ENCODE measurements at regions not wholly inside any gene's neighbourhood (a gene's known extent, or its start where the extent isn't known, plus 50 kb on each side); places are given as distances from the start of the nearest gene placed in this dataset.

DNA sequence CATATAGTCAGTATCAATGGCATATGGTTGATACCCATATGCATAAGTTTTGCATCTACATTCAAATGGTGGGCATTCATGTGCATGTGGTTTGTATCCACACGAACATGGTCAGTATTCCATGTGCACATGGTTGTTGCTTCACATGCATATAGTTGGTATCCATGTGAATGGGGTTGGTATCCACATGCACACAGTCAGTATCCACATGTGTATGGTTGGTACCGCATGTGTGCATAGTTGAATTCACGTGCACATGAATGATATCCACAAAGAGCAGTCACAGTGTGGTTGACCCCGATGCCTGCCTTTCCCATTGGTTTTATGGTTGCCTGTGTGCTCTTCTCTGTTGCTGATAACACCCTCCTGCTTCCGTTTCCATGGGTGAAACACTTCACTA lies 427.9 kb downstream of the STIM2 start:
- no peak overlapping the region for H3K27ac ChIP-seq
- no peaks in the 10 kb centered on the region for H3K4me1 ChIP-seq
- TF ChIP-seq POLR2A (IDR thresholded peaks at IDR 0.05): no peak
- no peak for TF ChIP-seq EP300 (IDR thresholded peaks at IDR 0.05)
- TF ChIP-seq, protein P1, sequence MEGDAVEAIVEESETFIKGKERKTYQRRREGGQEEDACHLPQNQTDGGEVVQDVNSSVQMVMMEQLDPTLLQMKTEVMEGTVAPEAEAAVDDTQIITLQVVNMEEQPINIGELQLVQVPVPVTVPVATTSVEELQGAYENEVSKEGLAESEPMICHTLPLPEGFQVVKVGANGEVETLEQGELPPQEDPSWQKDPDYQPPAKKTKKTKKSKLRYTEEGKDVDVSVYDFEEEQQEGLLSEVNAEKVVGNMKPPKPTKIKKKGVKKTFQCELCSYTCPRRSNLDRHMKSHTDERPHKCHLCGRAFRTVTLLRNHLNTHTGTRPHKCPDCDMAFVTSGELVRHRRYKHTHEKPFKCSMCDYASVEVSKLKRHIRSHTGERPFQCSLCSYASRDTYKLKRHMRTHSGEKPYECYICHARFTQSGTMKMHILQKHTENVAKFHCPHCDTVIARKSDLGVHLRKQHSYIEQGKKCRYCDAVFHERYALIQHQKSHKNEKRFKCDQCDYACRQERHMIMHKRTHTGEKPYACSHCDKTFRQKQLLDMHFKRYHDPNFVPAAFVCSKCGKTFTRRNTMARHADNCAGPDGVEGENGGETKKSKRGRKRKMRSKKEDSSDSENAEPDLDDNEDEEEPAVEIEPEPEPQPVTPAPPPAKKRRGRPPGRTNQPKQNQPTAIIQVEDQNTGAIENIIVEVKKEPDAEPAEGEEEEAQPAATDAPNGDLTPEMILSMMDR (IDR thresholded peaks at IDR 0.05): no peak
- no peaks in the 10 kb centered on the region for H3K9me3 ChIP-seq
- H3K4me3 ChIP-seq: no peak overlapping the region
- 85 to 86% methylated on average over 5 of the region's 5 CpGs for WGBS, 2 donors
- DNase-seq (ENCODE audit: low spot score in 2 of 2): no peak
- H3K36me3 ChIP-seq: no peaks in the 10 kb centered on the region
- H3K27me3 ChIP-seq: no peaks in the 10 kb centered on the region

DNA sequence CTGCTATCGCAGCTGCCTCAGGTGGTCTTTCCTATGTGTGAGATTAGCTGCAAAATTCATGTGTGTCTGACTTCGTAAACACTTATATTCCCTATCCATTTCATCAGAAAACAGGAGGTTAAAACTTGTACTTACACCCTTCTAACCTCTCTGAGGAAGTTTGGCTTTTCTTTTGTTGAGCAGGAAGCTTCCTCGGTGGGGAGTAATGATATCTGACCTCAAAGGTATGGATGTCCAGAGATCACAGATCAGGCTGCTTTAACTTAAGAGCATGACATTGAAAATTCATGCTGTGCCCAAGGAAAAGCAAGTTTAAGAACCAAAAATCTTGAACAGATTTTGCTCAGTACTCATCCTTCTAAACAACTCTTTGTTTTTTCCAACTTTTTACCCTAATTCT lies 429.1 kb downstream of the STIM2 start:
- WGBS, 2 donors: 32 to 46% methylated on average over 3 of the region's 3 CpGs
- Histone ChIP-seq H3K27me3 (no peaks in the 10 kb centered on the region), H3K9me3 (no peaks in the 10 kb centered on the region)

GRCh38 chr4:27293831-27294230 lies 433.2 kb downstream of the STIM2 start:
- Histone ChIP-seq H3K27me3 (no peaks in the 10 kb centered on the region), H3K36me3 (no peaks in the 10 kb centered on the region), H3K27ac (no peak overlapping the region), H3K4me3 (no peak overlapping the region), H3K9me3 (no peaks in the 10 kb centered on the region), H3K4me1 (no peaks in the 10 kb centered on the region)
- WGBS, 2 donors: 70 to 71% methylated on average over 4 of the region's 4 CpGs
- DNase-seq (ENCODE audit: low spot score in 2 of 2): no peak
- TF ChIP-seq, protein P1 (IDR thresholded peaks at IDR 0.05): no peak
- no peak for TF ChIP-seq EP300 (IDR thresholded peaks at IDR 0.05)
- TF ChIP-seq POLR2A (IDR thresholded peaks at IDR 0.05): no peak

More for the DNA sequence above, 429.1 kb downstream of the STIM2 start:
- H3K36me3 ChIP-seq: no peaks in the 10 kb centered on the region
- no peak overlapping the region for H3K27ac ChIP-seq
- no peak overlapping the region for H3K4me3 ChIP-seq
- no peak for TF ChIP-seq POLR2A (IDR thresholded peaks at IDR 0.05)
- no peak for DNase-seq (ENCODE audit: low spot score in 2 of 2)
- no peaks in the 10 kb centered on the region for H3K4me1 ChIP-seq

GRCh38 chr4:27304751-27305150 lies 444.1 kb downstream of the STIM2 start:
- H3K4me1 ChIP-seq: no peaks in the 10 kb centered on the region
- 68 to 74% methylated on average over 1 of the region's 1 CpG for WGBS, 2 donors

GRCh38 chr4:27305246-27305645 lies 444.6 kb downstream of the STIM2 start:
- no peak overlapping the region for H3K4me3 ChIP-seq
- WGBS, 2 donors: 0% methylated on average over 1 of the region's 1 CpG
- TF ChIP-seq POLR2A (IDR thresholded peaks at IDR 0.05) (no peak), EP300 (IDR thresholded peaks at IDR 0.05) (no peak)
- TF ChIP-seq, protein P1 (IDR thresholded peaks at IDR 0.05): no peak
- H3K9me3 ChIP-seq: peaks cover 0 to 19% (median 0%) of the 10 kb centered on the region in 4 donors
- H3K27me3 ChIP-seq: no peaks in the 10 kb centered on the region
- no peak for DNase-seq (ENCODE audit: low spot score in 2 of 2)
- no peaks in the 10 kb centered on the region for H3K4me1 ChIP-seq
- H3K36me3 ChIP-seq: no peaks in the 10 kb centered on the region
- no peak overlapping the region for H3K27ac ChIP-seq

More at GRCh38 chr4:27304751-27305150, 444.1 kb downstream of the STIM2 start:
- TF ChIP-seq, protein P1 (IDR thresholded peaks at IDR 0.05): no peak
- TF ChIP-seq EP300 (IDR thresholded peaks at IDR 0.05): no peak
- TF ChIP-seq POLR2A (IDR thresholded peaks at IDR 0.05): no peak
- H3K4me3 ChIP-seq: no peak overlapping the region
- H3K9me3 ChIP-seq: peaks cover 0 to 19% (median 0%) of the 10 kb centered on the region in 4 donors
- H3K27me3 ChIP-seq: no peaks in the 10 kb centered on the region
- H3K36me3 ChIP-seq: no peaks in the 10 kb centered on the region
- H3K27ac ChIP-seq: no peak overlapping the region
- no peak for DNase-seq (ENCODE audit: low spot score in 2 of 2)

GRCh38 chr4:27308379-27308778 lies 447.7 kb downstream of the STIM2 start:
- WGBS, 2 donors: 68 to 73% methylated on average over 6 of the region's 6 CpGs

More at GRCh38 chr4:27308379-27308778, 447.7 kb downstream of the STIM2 start:
- H3K27me3 ChIP-seq: no peaks in the 10 kb centered on the region
- TF ChIP-seq EP300 (IDR thresholded peaks at IDR 0.05) (no peak), POLR2A (IDR thresholded peaks at IDR 0.05) (no peak)
- TF ChIP-seq, protein P1 (IDR thresholded peaks at IDR 0.05): no peak
- H3K9me3 ChIP-seq: no peaks in the 10 kb centered on the region
- DNase-seq (ENCODE audit: low spot score in 2 of 2): no peak
- no peak overlapping the region for H3K4me3 ChIP-seq
- H3K36me3 ChIP-seq: no peaks in the 10 kb centered on the region
- H3K27ac ChIP-seq: no peak overlapping the region
- H3K4me1 ChIP-seq: no peaks in the 10 kb centered on the region

Measured in tibial nerve (tissue), 4 donors.